ENCODE measurements at regions not wholly inside any gene's neighbourhood (a gene's known extent, or its start where the extent isn't known, plus 50 kb on each side); places are given as distances from the start of the nearest gene placed in this dataset.

- CTCF ChIA-PET, result no interaction called here
- no peak for DNase-seq (ENCODE audit: low spot score)
- TF ChIP-seq CTCF (conservative IDR thresholded peaks at IDR 0.05; ENCODE audit: low read depth), result no peak
- POLR2A ChIA-PET (ENCODE audit: low non-redundant PET), result no interaction called here
- H3K27ac ChIP-seq, result no peak overlapping the region
Measured at GRCh38 chr10:121282797-121283515, 315.3 kb downstream of the FGFR2 start.

GRCh38 chr10:121284936-121285335, 313.3 kb downstream of the FGFR2 start:
- TF ChIP-seq CTCF (conservative IDR thresholded peaks at IDR 0.05; ENCODE audit: low read depth), result no peak
- H3K27ac ChIP-seq, result no peak overlapping the region
- POLR2A ChIA-PET (ENCODE audit: low non-redundant PET), result no interaction called here
- DNase-seq (ENCODE audit: low spot score), result no peak
- CTCF ChIA-PET, result interaction anchor here (0.7 kb wide), 1 partner anchor 540 kb away, joined by 3 read pairs; no protein-coding TSS in a partner anchor

DNA sequence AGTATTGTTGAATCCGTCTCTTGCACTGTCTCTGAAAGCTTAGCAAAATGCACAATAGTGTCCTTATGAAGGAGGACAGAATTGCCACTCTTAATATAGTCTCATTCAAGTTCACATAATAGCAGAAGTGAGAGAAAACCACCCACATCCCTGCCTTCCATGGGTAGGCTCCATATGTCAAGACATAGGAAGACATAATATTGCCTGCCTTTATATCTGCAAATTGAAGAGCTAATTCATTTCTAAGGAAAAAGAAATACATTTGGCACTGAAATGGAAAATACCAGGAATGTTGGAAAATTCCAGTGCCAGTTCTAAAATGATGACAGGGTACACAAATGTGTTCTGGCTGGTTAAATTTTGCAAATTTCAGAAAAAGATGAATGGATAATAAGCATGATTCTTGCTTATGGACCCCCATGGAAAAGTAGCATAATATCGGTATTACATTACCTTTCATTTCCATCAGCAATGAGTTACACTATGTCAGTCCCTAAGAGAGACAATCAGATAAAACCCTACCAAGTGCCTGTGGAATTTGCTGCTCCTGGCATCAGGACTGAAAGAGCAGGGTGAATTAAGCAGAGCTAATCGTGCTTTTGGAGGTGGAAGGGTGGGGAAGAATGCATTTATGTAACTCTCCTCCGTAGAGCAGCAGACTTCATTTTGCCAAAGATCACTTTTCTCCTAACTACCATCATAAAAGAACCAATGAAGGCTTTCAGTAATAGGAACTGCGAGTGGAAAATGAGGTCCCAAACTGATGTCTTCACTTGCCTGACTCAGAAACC, 312.6 kb downstream of the FGFR2 start:
- CTCF ChIA-PET, result interaction anchor here (0.5 to 0.7 kb wide), 3 partner anchors 76 to 540 kb away, joined by 3 read pairs; no protein-coding TSS in a partner anchor
- no peak for DNase-seq (ENCODE audit: low spot score)
- TF ChIP-seq CTCF (conservative IDR thresholded peaks at IDR 0.05; ENCODE audit: low read depth), result no peak
- POLR2A ChIA-PET (ENCODE audit: low non-redundant PET), result no interaction called here
- H3K27ac ChIP-seq, result no peak overlapping the region

DNA sequence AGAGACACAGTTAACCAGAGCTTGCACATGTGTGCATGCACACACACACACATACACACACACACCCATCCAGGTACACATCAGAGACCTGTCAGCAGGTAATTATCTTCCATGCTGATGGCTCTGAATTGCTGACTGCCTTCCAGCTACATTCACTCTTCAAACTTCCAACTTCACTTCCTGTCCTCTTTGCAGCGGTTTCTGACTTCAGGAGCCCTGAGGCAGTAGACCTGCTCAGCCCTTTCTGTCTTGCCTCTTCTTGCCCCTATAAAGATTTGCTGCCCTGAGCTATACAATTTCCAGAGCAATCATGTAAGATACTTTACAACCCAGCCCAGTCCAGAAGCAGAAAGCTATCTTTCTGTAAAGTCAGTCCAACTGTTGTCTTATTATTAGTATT, 310.2 kb downstream of the FGFR2 start:
- no peak overlapping the region for H3K27ac ChIP-seq
- CTCF ChIA-PET, result interaction anchor here (0.6 kb wide), 1 partner anchor 130 kb away, joined by 3 read pairs; no protein-coding TSS in a partner anchor

GRCh38 chr10:121288864-121289661, 309.2 kb downstream of the FGFR2 start:
- H3K27ac ChIP-seq, result no peak overlapping the region
- DNase-seq (ENCODE audit: low spot score), result no peak
- ChIA-PET POLR2A (ENCODE audit: low non-redundant PET) (no interaction called here), CTCF (interaction anchor here (0.6 kb wide), 1 partner anchor 9 kb away, joined by 4 read pairs; no protein-coding TSS in a partner anchor)
- no peak for TF ChIP-seq CTCF (conservative IDR thresholded peaks at IDR 0.05; ENCODE audit: low read depth)

More for the DNA sequence above, 310.2 kb downstream of the FGFR2 start:
- DNase-seq (ENCODE audit: low spot score), result peak; percentile 40
- POLR2A ChIA-PET (ENCODE audit: low non-redundant PET), result no interaction called here
- TF ChIP-seq CTCF (conservative IDR thresholded peaks at IDR 0.05; ENCODE audit: low read depth), result no peak

DNA sequence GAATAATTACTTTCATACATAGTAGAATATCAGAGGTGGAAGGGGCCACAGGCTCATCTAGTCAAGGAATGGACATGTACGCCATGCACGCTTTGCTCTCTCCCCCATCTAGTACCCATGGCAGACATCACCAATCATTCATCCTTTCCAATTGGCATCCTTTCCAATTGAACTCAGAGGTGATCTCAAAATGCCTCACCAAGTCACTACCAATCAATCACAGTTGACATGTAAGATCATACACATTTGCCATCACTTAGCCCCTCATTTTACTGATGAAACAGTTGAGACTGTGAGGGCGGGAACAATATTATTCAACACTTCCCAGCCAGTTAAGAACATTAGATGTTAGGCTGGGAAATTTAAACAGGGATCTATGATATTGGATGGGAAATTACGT, 308.4 kb downstream of the FGFR2 start:
- DNase-seq (ENCODE audit: low spot score), result no peak
- no peak for TF ChIP-seq CTCF (conservative IDR thresholded peaks at IDR 0.05; ENCODE audit: low read depth)
- ChIA-PET POLR2A (ENCODE audit: low non-redundant PET) (no interaction called here), CTCF (no interaction called here)
- H3K27ac ChIP-seq, result no peak overlapping the region
